ENCODE measurements at regions not wholly inside any gene's neighbourhood (a gene's known extent, or its start where the extent isn't known, plus 50 kb on each side); places are given as distances from the start of the nearest gene placed in this dataset.

DNA sequence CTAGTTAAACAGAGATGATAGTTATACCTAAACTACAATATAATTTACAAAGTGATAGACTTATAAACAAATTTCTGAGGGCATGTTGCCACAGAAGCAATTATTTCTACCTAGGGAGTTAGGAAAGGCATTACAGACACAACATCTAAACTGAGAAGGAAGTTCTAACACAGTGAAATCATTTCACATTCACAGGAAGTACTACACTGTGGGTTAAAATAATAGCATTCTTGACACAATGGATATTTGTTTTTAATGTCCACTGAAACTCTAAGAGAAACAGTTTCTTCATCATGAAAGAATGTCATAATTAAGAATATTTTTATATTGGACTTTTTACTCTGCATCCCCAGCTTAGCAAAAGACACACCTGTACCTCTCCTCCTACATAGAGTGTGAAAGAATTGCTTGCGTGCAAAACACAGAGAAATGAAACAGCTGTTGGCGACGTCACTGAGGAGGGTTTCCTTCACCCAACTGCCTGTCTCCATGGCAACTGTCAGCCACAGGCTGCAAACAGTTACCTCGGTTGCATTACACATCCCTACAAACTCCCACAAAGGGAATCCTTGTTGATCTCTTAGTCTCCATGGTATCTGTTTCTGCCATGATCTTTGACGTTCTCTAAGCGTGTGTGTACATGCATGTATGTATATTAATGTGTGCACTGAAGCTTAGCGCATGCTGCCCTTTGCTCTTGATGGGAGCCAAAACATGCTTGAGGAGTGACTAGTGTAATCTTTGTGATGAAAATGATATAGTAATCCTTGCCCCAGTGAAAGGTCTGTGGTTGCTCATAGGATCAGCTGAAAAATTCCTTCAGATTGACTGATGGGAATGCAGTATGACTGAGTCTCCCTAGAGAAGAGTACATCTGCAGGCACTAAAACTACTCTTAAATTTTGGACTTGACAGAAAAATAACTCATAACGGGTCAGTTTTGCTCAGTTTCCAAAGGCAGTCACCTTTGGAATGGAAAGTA, 168.5 kb downstream of the ACTL7B start:
- ATAC-seq: no peak
- Histone ChIP-seq H3K27me3 (no peaks in the 10 kb centered on the region), H3K9me3 (peaks cover 0 to 30% (median 11%) of the 10 kb centered on the region in 11 donors), H3K36me3 (no peaks in the 10 kb centered on the region), H3K4me3 (no peak overlapping the region), H3K4me1 (no peaks in the 10 kb centered on the region), H3K27ac (no peak overlapping the region)
- DNase-seq: no peak
- TF ChIP-seq, protein P1, sequence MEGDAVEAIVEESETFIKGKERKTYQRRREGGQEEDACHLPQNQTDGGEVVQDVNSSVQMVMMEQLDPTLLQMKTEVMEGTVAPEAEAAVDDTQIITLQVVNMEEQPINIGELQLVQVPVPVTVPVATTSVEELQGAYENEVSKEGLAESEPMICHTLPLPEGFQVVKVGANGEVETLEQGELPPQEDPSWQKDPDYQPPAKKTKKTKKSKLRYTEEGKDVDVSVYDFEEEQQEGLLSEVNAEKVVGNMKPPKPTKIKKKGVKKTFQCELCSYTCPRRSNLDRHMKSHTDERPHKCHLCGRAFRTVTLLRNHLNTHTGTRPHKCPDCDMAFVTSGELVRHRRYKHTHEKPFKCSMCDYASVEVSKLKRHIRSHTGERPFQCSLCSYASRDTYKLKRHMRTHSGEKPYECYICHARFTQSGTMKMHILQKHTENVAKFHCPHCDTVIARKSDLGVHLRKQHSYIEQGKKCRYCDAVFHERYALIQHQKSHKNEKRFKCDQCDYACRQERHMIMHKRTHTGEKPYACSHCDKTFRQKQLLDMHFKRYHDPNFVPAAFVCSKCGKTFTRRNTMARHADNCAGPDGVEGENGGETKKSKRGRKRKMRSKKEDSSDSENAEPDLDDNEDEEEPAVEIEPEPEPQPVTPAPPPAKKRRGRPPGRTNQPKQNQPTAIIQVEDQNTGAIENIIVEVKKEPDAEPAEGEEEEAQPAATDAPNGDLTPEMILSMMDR (IDR thresholded peaks at IDR 0.05): no peak
- intact Hi-C loops (cut with DNase I): no loop called here
- 61 to 68% methylated on average over 8 of the region's 8 CpGs for WGBS, 2 donors

DNA sequence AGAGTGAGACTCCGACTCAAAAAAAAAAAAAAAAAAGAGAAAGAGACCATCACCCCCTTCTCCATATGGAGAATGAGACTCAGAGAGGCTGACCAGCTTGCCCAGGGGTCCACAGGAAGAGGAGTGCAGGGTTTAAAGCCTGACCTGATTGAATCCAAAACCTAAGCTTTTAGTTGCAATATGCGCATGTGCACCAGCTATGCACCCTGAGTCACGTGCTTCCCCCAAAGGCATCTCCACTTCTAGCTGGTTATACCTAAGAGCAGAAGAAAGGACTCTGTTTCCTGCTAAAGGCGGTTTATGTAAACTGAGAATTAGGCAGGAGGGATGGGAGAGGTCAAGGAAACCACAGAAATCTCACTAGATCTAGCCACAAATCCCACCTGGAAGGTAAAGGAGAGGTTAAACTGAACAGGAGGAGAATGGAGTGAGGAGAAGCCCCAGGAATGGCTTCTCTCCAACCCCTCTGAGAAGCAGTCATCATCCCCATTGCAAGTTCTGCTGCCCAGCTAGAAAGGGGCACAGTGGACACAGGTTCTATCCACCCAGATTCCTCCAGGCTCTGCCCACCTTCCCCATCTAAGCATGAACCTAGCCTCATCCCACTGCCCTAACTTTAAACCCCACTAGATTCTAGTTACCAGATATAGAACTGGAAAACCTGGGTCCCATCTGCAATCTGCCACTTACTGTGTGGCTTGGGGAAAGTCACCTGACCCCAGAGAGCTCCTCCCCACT, 171.3 kb downstream of the ACTL7B start:
- ATAC-seq (no peak), DNase-seq (no peak)
- Histone ChIP-seq H3K27me3 (peaks cover 0 to 5% (median 3%) of the 10 kb centered on the region in 7 donors), H3K27ac (no peak overlapping the region), H3K4me1 (no peaks in the 10 kb centered on the region), H3K9me3 (peaks cover 0 to 30% (median 11%) of the 10 kb centered on the region in 11 donors), H3K4me3 (no peak overlapping the region), H3K36me3 (no peaks in the 10 kb centered on the region)
- WGBS, 2 donors: 84 to 92% methylated on average over 4 of the region's 4 CpGs
- TF ChIP-seq, protein P1 (IDR thresholded peaks at IDR 0.05): no peak
- intact Hi-C loops (cut with DNase I): no loop called here

DNA sequence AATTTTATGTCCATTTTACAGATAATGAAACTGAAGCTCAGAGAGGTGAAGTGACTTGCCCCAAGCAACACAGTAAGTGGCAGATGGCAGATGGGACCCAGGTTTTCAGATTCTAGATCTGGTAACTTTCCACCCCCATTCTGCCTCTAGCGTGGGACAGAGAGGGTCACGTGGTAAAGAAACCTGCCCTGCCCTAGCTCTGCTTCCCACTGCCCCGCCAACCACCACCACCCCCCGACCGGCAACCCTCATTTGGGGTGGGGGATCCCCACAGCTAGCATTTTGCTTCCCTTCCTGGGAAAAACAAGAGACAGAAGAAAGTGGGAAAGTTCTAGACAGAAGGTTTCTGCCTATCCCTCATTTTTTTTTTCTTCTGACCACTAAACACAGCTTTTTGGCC, 172.5 kb downstream of the ACTL7B start:
- intact Hi-C loops (cut with DNase I): no loop called here
- no peaks in the 10 kb centered on the region for H3K36me3 ChIP-seq
- peaks cover 0 to 18% (median 8%) of the 10 kb centered on the region in 11 donors for H3K9me3 ChIP-seq
- H3K27ac ChIP-seq: no peak overlapping the region
- no peak overlapping the region for H3K4me3 ChIP-seq
- ATAC-seq (no peak), DNase-seq (no peak)
- peaks cover 0 to 5% (median 3%) of the 10 kb centered on the region in 7 donors for H3K27me3 ChIP-seq
- WGBS, 2 donors: 85% methylated on average over 5 of the region's 5 CpGs
- TF ChIP-seq, protein P1 (IDR thresholded peaks at IDR 0.05): no peak
- H3K4me1 ChIP-seq: no peaks in the 10 kb centered on the region

GRCh38 chr9:108681851-108682590, 173.8 kb downstream of the ACTL7B start:
- 86 to 88% methylated on average over 10 of the region's 10 CpGs for WGBS, 2 donors
- no peaks in the 10 kb centered on the region for H3K36me3 ChIP-seq
- H3K9me3 ChIP-seq: peaks cover 0 to 13% (median 7%) of the 10 kb centered on the region in 11 donors
- intact Hi-C loops (cut with DNase I): no loop called here
- TF ChIP-seq, protein P1 (IDR thresholded peaks at IDR 0.05): no peak
- no peak overlapping the region for H3K4me3 ChIP-seq
- DNase-seq (no peak), ATAC-seq (no peak)
- no peaks in the 10 kb centered on the region for H3K4me1 ChIP-seq
- H3K27ac ChIP-seq: no peak overlapping the region
- peaks cover 0 to 5% (median 3%) of the 10 kb centered on the region in 7 donors for H3K27me3 ChIP-seq

Measured in heart right ventricle (tissue), 16 donors.